HEK293 (cell line): ENCODE measurements at regions not wholly inside any gene's neighbourhood (a gene's known extent, or its start where the extent isn't known, plus 50 kb on each side); places are given as distances from the start of the nearest gene placed in this dataset.

Experiments
- CTCF ChIP-seq: fragments of 450-650 bp; formaldehyde crosslinking; IDR thresholded peaks from 2 replicates; pipeline ENCODE4 v1.5.1; 2016; ENCODE audit warnings: missing biosample characterization, missing genetic modification characterization
- REST ChIP-seq: fragments of 450-650 bp; formaldehyde crosslinking; IDR thresholded peaks from 2 replicates; pipeline ENCODE4 v1.5.1; 2016; ENCODE audit warnings: missing biosample characterization, missing genetic modification characterization
- TRIM28 ChIP-seq: IDR thresholded peaks from 2 replicates; pipeline ENCODE4 v1.6.1; 2011; ENCODE audit warnings: low read length, control low read depth, borderline replicate concordance
- ZNF121 ChIP-seq: fragments of 450-650 bp; formaldehyde crosslinking; IDR thresholded peaks from 2 replicates; pipeline ENCODE4 v1.5.1; 2016; ENCODE audit warnings: missing biosample characterization, missing genetic modification characterization
- ZNF274 ChIP-seq, 2 experiments: fragments of 200-500 bp in 1 of 2; fragments of 450-650 bp in 1 of 2; sonication (Bioruptor generic) in 1 of 2; formaldehyde crosslinking in 1 of 2; IDR thresholded peaks; 2 replicates each; pipeline versions ENCODE4 v1.5.1 to v1.6.1; 2014 to 2016; ENCODE audit warnings: borderline replicate concordance in 1 of 2, inconsistent platforms in 1 of 2, low read length in 1 of 2, missing biosample characterization in 1 of 2, missing genetic modification characterization in 1 of 2
- ZNF518A ChIP-seq: fragments of 450-650 bp; formaldehyde crosslinking; conservative IDR thresholded peaks from 2 replicates; pipeline ENCODE4 v1.5.1; 2016; ENCODE audit warnings: low read depth, missing biosample characterization, missing genetic modification characterization
- ZNF747 ChIP-seq: fragments of 450-650 bp; formaldehyde crosslinking; IDR thresholded peaks from 2 replicates; pipeline ENCODE4 v1.5.1; 2016; ENCODE audit warnings: missing biosample characterization, missing genetic modification characterization

- TF ChIP-seq CTCF (tag by site-specific recombination) (no peak), REST (tag by site-specific recombination) (no peak), ZNF518A (tag by site-specific recombination) (no peak), ZNF274 (IDR thresholded peaks at IDR 0.05; ENCODE audit: low read length) (no peak), ZNF274 (tag by site-specific recombination; IDR thresholded peaks at IDR 0.05; ENCODE audit: borderline replicate concordance) (no peak), ZNF747 (tag by site-specific recombination) (no peak), ZNF121 (tag by site-specific recombination) (no peak), TRIM28 (no peak)
Observed at GRCh38 chr2:128524183-128524582, 205.5 kb upstream of the HS6ST1 start.
